Astrocyte (in vitro differentiated cells and primary cell): ENCODE measurements at regions not wholly inside any gene's neighbourhood (a gene's known extent, or its start where the extent isn't known, plus 50 kb on each side); places are given as distances from the start of the nearest gene placed in this dataset.

Source experiments
- CTCF ChIP-seq: IDR thresholded peaks from 2 replicates; pipeline ENCODE4 v1.5.1; 2011; ENCODE audit warnings: low read depth, mild to moderate bottlenecking, inconsistent platforms, low read length, moderate library complexity; ENCODE audit not compliant: insufficient read depth
- EZH2 ChIP-seq: IDR thresholded peaks from 2 replicates; pipeline ENCODE4 v1.6.1; 2012; ENCODE audit warnings: mild to moderate bottlenecking, low read length, inconsistent platforms; ENCODE audit not compliant: insufficient read depth

- TF ChIP-seq CTCF: no peak
- TF ChIP-seq EZH2: no peak
These were observed 613.5 kb downstream of the TLE4 start for GRCh38 chr9:80185112-80185738.
